Activated CD8-positive, alpha-beta memory T cell treated with anti-CD3 and anti-CD28 coated beads for 4 hours (primary cell): ENCODE measurements at regions not wholly inside any gene's neighbourhood (a gene's known extent, or its start where the extent isn't known, plus 50 kb on each side); places are given as distances from the start of the nearest gene placed in this dataset.

Experiments used
- DNase-seq, 2 donors: peaks; one replicate each; pipeline ENCODE4 v3.0.0-alpha.2; 2020; ENCODE audit warnings: low read depth in 2 of 2

DNA sequence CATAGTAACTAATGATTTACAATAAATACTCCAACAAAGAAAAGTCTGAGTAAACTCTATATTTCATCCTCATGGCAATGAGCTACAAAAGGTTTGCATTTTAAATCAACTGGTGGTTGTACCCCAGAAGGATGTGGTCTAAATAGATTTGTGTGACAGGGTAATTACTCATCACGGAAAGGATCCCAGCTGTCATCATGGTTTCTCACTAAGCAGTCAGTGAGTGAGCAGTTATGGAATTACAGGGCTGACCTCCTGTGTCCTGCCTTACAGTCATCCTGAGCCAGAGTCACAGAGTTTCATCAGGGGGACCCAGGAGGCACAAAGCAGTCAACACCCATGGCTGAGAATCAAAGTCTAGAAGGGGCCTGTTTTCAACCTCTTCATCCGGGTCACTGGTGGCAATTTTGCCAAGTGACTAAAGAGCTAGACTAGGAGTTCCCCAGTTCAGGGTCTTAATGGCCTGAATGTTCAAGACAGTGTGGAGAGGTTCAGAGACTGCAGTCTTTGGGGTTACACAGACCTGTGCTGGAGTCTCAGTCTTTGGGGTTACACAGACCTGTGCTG, 210.7 kb upstream of the SLC24A2 start:
- peak in 1 of 2 donors; percentile 26 for DNase-seq

DNA sequence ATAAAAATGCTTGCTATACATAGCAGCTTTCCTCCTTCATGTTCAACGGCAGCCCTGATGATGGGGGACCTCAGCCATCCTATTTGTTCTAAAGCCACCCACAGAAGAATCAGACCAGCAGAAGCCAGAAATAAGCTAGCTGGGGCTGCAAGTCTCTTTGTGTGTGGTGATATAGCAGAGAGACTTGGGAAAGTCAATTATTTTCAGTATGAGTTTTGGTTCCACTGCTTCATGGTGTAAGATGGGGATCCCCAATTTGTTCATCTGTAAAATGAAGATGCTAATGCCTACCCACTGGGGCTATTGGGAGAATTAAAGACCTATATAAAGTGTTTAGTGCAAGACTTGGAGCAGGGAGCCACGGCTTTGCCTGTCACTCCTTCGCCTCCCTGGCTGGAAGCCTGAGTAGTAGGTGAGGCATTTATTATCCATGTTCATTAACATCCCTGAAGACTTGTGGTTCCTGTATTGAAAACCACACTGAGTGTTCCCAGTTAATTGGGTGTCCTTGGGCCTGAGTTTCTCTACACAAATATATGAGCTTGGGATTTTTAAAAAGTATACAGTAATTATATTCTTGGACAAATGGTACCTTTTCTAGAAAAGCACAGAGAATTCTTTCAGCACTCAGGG, 210.1 kb upstream of the SLC24A2 start:
- DNase-seq, result no peak

DNA sequence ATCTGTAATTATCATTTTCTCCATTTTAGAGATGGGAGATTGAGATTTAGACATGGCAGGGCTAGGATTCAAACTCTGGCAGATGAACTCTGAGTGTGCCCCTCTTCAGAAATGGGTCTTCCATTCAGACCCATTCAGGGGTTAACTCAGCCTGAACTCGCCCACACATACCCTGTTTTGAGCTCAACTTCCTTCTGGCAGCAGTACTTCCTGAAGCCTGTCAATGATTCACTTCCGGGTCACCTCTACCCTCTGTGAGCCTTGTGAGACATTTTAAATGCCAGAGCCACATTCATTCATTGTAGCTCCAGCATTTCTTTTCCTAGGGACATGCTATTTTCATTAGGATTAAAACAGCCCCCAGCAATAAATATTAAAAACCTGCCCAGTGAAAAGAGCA, 209.3 kb upstream of the SLC24A2 start:
- no peak for DNase-seq

DNA sequence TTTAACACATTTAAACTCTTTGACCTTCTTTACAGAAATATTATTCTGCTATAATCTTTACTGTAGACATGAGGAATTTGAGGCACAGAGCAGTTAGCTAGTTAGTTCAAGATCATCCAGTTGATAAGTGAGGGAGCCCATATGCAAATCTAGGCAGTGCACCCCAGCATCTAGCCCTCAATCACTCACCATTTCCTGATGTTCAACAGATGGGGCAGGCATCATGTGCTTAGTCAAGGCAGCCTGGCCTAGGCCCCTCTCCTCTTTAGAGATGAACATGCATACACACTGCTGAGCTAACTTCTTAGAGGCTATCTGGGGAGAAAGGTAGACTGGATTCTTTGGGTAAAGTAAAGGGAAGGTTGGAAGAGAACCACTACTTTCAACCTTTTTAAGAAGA, 206.8 kb upstream of the SLC24A2 start:
- no peak for DNase-seq

DNA sequence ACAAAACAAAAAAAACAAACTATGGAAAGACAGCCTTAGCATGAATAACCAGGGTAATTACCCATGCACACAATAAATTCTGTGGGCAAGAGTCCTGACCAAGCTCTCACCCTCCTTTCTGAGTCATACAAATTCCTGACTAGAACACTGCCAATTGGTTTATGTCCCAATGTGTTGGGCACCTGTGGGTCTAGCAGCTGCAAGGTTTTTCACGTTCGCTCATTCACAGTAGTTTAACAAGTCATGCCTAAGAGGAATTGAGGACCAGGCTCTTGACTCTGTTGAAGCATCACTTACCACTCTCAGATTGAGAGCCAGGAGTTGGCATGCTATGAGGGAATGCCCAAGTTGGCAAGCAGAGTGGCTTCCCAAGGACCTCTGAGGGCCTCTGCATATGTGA, 205.5 kb upstream of the SLC24A2 start:
- no peak for DNase-seq

DNA sequence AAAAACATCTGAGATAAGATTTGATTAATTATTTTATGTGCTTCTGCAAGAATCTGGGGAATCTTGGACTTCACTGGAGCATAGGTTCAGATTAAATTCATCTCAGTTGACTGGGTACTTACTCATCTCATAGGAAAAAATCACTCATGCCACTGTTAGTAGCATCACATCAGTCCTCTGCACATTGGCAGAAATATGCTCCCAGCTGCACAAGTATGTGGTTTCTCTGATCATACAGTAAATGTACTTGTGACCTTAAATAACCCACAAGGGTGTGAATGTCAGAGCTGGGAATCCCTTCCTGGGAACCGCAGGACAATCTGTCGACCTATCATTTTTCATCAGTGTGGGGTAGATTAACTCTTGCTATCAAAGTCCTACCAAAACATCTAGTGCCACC, 203.7 kb upstream of the SLC24A2 start:
- no peak for DNase-seq

DNA sequence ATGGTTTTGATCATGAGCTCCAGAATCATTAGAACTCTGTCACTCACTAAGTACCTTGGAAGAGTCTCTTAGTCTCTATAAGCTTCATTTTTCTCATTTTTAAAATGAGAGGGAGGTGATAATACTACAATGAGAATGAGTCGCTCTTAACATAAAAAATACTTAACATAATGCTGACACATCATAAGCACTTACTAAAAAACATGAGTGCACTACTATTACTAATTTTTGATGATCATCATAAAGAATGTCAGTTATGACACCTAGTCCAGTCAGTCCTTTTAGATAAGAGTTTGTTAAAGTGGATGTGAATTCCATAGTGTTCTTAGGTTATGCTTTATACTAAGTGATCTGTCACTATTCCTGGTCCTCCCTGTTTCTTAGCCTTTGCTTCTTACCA, 200.4 kb upstream of the SLC24A2 start:
- no peak for DNase-seq

DNA sequence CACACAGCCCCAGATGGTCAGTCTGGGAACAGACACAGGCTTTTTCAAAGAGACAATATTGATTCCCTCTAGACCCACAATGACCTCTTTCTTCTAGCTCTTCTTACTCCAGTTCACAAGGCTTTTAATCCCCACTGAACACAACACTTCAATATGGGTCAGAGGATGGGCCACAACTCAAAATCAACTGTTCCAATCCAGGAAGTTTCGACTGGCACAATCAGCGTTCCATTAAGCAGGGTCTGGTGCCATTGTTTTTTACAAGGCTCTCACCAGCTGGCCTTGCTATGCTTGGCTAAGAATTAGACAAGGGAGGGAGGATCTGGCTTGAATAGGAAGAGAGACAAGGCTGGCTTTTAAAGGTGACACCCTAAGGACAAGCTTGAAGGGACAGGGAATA, 199.4 kb upstream of the SLC24A2 start:
- no peak for DNase-seq

DNA sequence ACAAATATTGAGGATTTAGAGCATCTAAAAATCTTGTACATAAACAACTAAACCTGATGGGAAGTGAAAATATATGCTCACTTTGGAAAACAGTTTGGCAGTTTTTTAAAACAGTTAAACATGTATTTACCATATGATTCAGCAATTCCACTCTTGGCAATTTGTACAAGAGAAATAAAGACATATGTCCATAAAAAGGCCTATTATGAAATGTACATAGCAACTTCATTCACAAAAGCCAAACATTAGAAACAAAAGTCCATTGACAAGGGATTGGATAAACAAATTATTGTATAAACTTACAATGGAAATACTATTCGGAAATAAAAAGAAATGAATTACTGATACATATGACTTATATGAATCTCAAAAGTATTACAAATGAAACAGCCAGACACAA, 196.2 kb upstream of the SLC24A2 start:
- no peak for DNase-seq

DNA sequence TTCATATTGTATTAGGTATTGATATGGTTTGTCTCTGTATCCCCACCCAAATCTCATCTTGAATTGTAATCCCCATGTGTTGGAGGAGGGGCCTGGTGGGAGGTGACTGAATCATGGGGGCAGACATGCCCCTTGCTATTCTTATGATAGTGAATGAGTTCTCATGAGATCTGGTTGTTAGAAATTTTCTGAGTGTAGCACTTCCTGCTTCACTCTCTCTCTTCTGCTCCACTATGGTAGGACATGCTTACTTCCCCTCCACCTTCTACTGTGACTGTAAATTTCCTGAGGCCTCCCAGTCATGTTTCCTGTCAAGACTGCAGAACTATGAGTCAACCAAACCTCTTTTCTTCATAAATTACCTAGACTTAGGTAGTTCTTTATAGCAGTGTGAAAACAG, 187.4 kb upstream of the SLC24A2 start:
- DNase-seq, result peak; percentile 2 to 33

DNA sequence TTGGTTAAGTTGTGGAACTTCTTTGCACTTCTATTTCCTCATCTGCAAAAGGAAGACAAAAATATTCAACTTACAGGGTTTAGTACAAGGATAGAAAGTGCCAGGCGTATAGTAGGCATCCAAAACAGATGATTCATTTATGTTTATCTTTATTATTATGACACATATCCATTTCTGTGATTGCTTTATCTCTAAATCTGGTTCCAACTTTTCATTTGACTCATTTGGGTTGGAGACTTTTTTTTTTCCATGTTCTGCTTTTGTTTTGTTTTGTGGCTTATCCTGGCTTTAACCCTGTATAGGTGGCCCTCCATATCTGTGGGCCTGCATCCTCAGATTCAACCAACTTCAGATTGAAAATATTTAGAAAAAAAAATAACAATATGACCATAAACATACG, 186.7 kb upstream of the SLC24A2 start:
- no peak for DNase-seq

DNA sequence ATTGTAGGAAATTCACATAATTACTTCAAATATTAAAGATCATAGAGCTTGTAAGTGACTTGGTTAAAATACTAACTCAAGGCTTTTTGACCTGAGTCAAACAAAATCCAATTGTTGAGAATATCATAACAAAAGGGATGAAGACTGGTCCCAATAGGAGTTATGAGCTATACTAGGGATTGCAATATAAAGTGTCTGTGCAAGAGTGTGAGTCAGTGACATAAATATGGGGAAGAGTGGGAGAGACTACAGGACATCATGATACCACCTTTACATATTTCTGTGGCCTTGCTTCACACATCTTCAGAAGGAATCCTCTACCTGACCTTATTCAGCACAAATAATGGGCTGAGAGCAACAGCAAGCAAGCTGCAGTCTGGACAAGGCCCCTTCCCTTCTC, 180.9 kb upstream of the SLC24A2 start:
- DNase-seq, result no peak

DNA sequence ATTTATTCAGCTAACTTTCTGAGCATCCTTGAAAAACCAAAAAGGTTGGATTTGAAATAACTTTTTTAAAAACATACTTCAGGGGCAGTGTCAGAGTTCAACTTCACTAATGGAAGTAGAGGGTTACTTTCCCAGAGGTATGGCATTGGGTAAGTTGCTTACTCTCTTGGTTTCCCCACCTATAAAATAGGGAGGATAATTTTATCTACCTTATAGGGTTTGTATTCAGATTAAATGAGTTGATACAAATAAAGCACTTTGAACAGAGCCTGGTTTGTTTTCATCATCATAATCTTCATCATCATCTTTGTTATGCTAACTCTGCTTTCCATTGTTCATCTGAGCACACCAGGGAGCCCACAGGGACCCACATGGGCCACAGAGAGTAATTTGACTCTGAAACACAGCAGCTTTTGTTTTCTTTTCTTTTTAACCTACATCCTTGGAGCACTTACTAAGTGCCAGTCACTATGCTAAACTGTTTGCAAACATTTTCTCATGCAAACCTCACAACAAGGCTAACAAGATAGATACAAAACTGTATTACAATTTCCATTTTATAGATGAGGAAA, 179.1 kb upstream of the SLC24A2 start:
- DNase-seq, result no peak

DNA sequence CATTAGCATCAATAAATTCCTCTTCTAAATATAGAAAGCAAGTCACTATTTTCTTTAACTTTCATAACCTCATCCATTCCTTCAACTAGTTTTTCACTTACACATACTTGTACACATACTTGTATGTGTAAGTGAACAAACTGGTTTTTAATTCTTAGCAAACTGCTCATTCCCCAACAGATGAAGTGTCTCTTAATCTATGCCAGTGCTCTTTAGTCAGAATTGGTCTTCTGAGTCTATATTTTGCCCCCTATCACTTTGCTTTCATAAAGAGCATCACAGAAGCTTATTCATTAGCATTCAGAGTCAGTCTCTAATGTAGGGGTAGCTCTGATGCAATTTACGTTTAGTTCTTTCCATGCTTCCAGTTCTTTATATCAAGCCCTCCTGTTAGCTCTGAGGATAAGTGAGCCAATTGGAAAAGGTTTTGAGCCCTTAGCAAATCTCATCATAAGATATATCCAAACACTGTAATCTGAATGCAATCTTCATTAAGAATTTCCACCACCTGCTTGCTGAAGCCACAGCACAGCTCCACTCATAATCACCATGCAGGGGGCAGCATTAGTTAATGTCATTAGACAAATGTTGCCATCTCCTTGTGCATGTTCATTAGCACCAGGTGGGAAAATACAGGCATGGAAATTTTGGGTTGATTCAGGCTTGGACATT, 178.5 kb upstream of the SLC24A2 start:
- DNase-seq, result no peak

DNA sequence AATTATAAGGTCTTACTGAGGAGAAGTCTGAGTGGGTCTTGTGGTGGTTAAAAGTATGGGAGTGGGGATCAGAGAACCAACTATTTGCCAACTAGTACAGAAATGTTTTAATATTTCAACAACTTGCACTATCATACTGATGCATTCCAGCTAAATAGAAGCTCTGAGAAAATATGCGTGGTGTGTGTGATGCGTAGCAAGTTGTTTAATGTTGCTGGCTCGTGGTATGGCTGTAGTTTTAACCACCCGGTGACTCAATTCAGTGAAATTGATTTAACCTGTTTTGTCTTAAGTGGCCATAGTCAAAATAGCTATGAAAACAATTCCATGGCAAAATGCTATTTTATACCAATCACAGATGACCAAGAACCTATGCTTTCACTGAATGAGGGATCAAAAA, 176.5 kb upstream of the SLC24A2 start:
- no peak for DNase-seq

DNA sequence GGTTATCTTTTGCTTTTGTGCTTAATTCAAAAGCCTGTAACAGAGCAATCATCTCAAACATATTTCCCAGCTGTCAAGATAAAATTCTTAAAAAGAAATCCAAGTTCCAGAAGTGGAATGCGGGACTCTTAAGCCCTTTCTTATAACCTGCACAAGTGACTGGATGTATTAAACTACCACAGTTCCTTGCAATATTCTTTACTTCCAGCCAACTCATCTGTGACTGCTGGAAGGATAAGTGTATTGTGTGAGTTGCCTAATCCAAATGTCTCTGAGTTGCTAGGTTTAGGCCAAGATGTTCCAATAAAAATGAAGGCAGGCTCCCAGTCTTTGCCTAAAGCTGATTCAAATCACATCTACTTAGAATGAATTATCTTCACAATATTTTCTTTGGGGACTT, 159.2 kb upstream of the SLC24A2 start:
- DNase-seq, result no peak

DNA sequence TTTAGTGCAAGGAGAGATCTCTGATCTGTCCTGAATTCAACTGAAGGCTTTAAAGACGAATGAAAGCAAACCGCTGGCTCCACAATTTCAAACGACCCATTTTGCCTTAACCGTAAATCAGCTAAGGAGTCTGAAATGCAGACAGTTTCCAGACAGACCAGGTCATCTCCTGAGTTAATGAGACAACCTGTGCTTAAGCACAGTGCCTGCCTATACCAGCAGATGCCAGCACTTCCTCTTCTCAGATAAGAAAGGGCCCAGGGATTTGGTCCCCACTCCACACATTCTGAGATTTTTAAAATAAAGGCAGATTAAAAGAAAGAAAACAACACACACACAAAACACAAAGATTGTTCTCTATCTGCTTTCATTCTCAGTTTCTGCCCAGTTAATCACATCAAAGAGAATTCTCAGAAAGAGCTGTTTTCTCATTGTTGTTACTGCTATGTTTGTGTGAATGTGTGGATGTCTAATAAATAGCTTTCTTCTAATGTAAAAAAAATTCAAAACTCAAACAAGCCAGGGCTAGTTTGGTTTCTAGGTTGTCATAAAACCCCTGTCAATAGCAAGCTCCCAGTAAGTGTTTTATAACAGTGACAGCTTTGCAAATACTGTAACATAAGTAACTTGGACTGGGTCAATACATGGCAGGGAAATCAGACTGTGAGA, 157.7 kb upstream of the SLC24A2 start:
- DNase-seq, result no peak

DNA sequence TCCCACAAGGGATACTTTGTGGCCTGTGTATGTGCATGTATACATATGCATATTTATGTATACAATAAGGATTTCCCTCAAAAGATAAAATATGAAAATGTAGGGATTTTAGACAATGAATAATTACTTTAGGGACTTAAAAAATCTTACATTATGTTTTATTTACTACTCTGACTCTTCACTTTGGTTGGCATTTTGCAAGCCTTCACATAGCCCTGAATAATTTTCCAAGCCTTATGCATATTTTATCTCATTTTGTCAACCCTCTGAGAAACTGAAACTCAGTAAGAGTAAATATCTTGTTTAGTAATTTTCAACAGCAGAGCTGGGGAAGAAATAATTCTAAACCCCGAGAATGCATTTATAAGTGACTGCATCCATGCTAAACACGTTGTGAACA, 153.0 kb upstream of the SLC24A2 start:
- DNase-seq, result no peak

DNA sequence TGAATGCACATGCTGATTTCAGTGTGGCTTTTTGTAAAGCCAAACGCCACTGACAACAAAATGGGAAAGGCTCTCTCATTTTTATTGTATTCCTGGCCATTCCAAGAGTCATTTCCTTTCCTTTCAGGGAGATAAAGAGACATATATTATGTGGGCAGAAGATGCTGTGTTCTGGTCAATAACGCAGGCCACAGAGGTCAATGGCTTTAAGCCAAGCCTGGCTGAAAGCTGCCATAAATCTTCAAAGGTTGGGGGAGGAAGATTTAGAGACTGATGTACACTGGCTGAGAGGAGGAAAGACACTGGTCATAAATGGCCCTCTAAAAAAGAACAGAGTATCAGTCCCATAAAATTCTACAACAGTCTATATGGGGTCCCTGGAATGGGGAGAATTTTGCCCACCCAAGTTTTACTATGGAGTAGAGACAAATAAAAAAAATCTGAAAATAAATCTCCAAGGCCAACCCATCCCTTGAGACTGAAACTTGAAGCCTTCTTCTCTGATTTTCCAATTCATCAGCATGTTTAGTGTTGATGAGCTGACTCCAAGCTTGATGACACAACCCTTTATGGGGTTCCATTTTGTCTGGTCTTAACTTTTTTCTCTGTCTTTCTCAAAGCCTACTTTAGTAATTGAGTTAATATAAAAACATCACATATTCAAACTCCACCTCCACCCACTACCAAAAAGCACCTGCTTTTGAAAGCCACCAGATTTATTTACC, 152.1 kb upstream of the SLC24A2 start:
- DNase-seq, result no peak

DNA sequence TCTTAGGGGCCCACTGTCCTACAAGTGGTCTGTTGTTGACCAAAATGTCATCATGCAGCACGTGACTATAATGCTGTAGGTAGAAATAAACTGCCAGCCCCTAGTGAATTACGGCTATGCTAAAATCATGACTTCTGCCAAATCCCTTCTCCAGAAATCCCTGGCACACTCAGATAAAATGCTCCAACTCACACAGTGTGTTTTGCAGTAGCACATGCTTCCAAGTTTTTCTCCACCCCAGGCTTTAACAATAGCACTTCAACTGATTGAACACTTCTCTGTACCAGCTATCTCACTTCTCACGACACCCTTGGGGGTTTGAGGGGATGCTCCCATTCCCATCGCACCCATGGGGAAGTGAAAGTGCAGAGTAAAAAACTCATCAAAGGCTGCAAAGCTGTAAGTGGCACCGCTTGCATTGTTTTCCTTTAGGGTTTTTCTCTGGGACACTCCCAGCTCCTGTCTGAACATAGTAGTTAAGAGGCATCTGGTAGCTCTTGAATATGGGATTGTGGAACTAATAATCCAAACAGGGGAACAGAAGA, 151.0 kb upstream of the SLC24A2 start:
- no peak for DNase-seq

DNA sequence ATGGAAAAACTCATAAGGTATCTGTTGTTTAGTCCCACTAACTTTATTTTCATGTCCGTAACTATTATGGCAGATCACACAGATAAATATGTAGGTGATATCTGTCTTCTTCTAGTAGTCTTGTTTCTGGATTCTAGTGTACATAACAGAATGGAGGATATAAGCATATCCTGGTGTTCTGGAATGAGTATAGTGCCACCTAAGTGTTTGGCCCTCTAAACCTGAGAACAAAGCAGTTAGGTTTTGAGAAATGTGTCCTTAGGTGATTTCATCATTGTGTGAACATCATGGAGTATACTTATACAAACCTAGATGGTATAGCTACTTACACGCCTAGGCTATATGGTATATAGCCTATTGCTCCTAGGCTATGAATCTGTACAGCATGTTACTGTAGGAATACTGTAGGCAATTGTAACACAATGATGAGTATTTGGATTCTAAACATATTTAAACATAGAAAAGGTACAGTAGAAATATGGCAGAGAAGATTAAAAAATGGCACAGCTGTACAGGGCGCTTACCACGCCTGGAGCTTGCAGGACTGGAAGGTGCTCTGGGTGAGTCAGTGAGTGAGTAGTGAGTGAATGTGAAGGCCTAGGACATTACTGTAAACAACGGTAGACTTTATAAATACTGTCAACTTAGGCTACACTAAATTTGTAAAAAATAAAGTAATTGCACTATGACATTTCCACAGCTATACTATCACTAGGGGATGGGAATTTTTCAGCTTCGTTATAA, 150.3 kb upstream of the SLC24A2 start:
- no peak for DNase-seq
